ENCODE measurements at regions not wholly inside any gene's neighbourhood (a gene's known extent, or its start where the extent isn't known, plus 50 kb on each side); places are given as distances from the start of the nearest gene placed in this dataset.

GRCh38 chr10:9602998-9603397 is 1414.7 kb upstream of the CELF2 start:
- Mint-ChIP-seq H3K9me3 (ENCODE audit: low read depth) (no peaks in the 10 kb centered on the region), H3K4me3 (ENCODE audit: low read depth) (no peak overlapping the region), H3K36me3 (ENCODE audit: insufficient read depth) (no peaks in the 10 kb centered on the region), H3K27ac (no peak overlapping the region), H3K4me1 (ENCODE audit: low read depth) (no peaks in the 10 kb centered on the region), H3K27me3 (peaks cover 3% of the 10 kb centered on the region)
- DNase-seq (ENCODE audit: low spot score, unreplicated experiment): no peak
- TF ChIP-seq CTCF (IDR thresholded peaks at IDR 0.05; ENCODE audit: unreplicated experiment): no peak

- Mint-ChIP-seq H3K4me1 (ENCODE audit: low read depth) (no peaks in the 10 kb centered on the region), H3K4me3 (ENCODE audit: low read depth) (no peak overlapping the region), H3K27ac (no peak overlapping the region), H3K27me3 (peaks cover 3% of the 10 kb centered on the region), H3K36me3 (ENCODE audit: insufficient read depth) (no peaks in the 10 kb centered on the region), H3K9me3 (ENCODE audit: low read depth) (no peaks in the 10 kb centered on the region)
- DNase-seq (ENCODE audit: low spot score, unreplicated experiment): no peak
- no peak for TF ChIP-seq CTCF (IDR thresholded peaks at IDR 0.05; ENCODE audit: unreplicated experiment)
These were observed 1413.7 kb upstream of the CELF2 start for GRCh38 chr10:9603972-9604371.

GRCh38 chr10:9605231-9605630 is 1412.4 kb upstream of the CELF2 start:
- no peaks in the 10 kb centered on the region for H3K9me3 Mint-ChIP-seq (ENCODE audit: low read depth)
- no peak for TF ChIP-seq CTCF (IDR thresholded peaks at IDR 0.05; ENCODE audit: unreplicated experiment)
- H3K4me3 Mint-ChIP-seq (ENCODE audit: low read depth): no peak overlapping the region
- peaks cover 3% of the 10 kb centered on the region for H3K27me3 Mint-ChIP-seq
- H3K27ac Mint-ChIP-seq: no peak overlapping the region
- H3K4me1 Mint-ChIP-seq (ENCODE audit: low read depth): no peaks in the 10 kb centered on the region
- DNase-seq (ENCODE audit: low spot score, unreplicated experiment): no peak
- H3K36me3 Mint-ChIP-seq (ENCODE audit: insufficient read depth): no peaks in the 10 kb centered on the region

- TF ChIP-seq CTCF (IDR thresholded peaks at IDR 0.05; ENCODE audit: unreplicated experiment): peak; percentile 65
- DNase-seq (ENCODE audit: low spot score, unreplicated experiment): no peak
These were observed 1409.1 kb upstream of the CELF2 start for GRCh38 chr10:9608602-9609001.

GRCh38 chr10:9613338-9614075 is 1404.2 kb upstream of the CELF2 start:
- Mint-ChIP-seq H3K36me3 (ENCODE audit: insufficient read depth) (no peaks in the 10 kb centered on the region), H3K9me3 (ENCODE audit: low read depth) (no peaks in the 10 kb centered on the region), H3K4me1 (ENCODE audit: low read depth) (no peaks in the 10 kb centered on the region), H3K27ac (no peak overlapping the region), H3K4me3 (ENCODE audit: low read depth) (no peak overlapping the region), H3K27me3 (peaks cover 3% of the 10 kb centered on the region)
- DNase-seq (ENCODE audit: low spot score, unreplicated experiment): no peak
- TF ChIP-seq CTCF (IDR thresholded peaks at IDR 0.05; ENCODE audit: unreplicated experiment): no peak

More at GRCh38 chr10:9608602-9609001, 1409.1 kb upstream of the CELF2 start:
- Mint-ChIP-seq H3K4me1 (ENCODE audit: low read depth) (no peaks in the 10 kb centered on the region), H3K36me3 (ENCODE audit: insufficient read depth) (no peaks in the 10 kb centered on the region), H3K27ac (no peak overlapping the region), H3K27me3 (peaks cover 3% of the 10 kb centered on the region), H3K9me3 (ENCODE audit: low read depth) (no peaks in the 10 kb centered on the region), H3K4me3 (ENCODE audit: low read depth) (no peak overlapping the region)

Measured in progenitor cell of endocrine pancreas (in vitro differentiated cells).